BJ (cell line): ENCODE measurements at regions not wholly inside any gene's neighbourhood (a gene's known extent, or its start where the extent isn't known, plus 50 kb on each side); places are given as distances from the start of the nearest gene placed in this dataset.

ENCODE experiments used
- CTCF ChIA-PET: fragments of 350-600 bp; formaldehyde crosslinking; extraction: SDS; loops from one replicate; lab custom pipeline; 2021; ENCODE audit warnings: antibody characterized with exemption, inconsistent platforms; lab: Yijun Ruan, JAX
- POLR2A ChIA-PET: fragments of 300-600 bp; sonication (Branson Sonifier 250); formaldehyde crosslinking; extraction: SDS; loops from one replicate; lab custom pipeline; 2021; ENCODE audit warnings: antibody characterized with exemption; lab: Charles Lee
- DNase-seq: peaks from one replicate; pipeline ENCODE4 v3.0.0-alpha.2; 2011; ENCODE audit warnings: low read depth
- H3K27me3 ChIP-seq: 2 replicates; pipeline ENCODE4 v1.6.0; 2011; ENCODE audit warnings: low read length; ENCODE audit not compliant: control insufficient read depth, insufficient read depth
- H3K36me3 ChIP-seq: 2 replicates; pipeline ENCODE4 v1.5.1; 2011; ENCODE audit warnings: low read length; ENCODE audit not compliant: control insufficient read depth, insufficient read depth
- H3K4me3 ChIP-seq: 2 replicates; pipeline ENCODE4 v1.5.1; 2011; ENCODE audit warnings: low read depth, mild to moderate bottlenecking, control low read depth, low read length
- TF ChIP-seq, protein P1 (sequence below): IDR thresholded peaks from 2 replicates; pipeline ENCODE4 v1.5.1; 2011; ENCODE audit warnings: low read depth, mild to moderate bottlenecking, control low read depth, inconsistent platforms, low read length, moderate library complexity; ENCODE audit not compliant: insufficient read depth

DNA sequence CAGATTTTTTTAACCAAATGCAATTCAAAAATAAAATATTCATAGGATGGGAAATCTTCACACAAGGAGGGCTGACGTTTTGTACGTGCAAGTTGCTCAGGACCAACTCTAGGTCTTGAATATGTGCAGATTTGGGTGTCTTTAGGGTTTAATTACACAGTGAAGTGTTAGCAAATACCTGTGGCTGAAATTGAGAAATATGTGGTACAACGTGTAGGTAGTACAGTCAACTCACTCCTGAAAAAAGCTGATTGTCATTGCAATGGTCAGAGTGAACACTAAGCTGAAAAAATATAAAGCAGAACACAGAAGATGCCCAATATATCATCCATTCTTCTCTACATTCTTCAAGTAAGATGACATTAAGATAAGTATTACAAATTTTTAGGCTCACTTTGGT lies 314.3 kb downstream of the SLITRK1 start:
- ChIA-PET CTCF (no interaction called here), POLR2A (no interaction called here)
- no peak for DNase-seq
- TF ChIP-seq, protein P1, sequence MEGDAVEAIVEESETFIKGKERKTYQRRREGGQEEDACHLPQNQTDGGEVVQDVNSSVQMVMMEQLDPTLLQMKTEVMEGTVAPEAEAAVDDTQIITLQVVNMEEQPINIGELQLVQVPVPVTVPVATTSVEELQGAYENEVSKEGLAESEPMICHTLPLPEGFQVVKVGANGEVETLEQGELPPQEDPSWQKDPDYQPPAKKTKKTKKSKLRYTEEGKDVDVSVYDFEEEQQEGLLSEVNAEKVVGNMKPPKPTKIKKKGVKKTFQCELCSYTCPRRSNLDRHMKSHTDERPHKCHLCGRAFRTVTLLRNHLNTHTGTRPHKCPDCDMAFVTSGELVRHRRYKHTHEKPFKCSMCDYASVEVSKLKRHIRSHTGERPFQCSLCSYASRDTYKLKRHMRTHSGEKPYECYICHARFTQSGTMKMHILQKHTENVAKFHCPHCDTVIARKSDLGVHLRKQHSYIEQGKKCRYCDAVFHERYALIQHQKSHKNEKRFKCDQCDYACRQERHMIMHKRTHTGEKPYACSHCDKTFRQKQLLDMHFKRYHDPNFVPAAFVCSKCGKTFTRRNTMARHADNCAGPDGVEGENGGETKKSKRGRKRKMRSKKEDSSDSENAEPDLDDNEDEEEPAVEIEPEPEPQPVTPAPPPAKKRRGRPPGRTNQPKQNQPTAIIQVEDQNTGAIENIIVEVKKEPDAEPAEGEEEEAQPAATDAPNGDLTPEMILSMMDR, result no peak
- Histone ChIP-seq H3K27me3 (no peaks in the 10 kb centered on the region), H3K4me3 (no peak overlapping the region), H3K36me3 (no peaks in the 10 kb centered on the region)

DNA sequence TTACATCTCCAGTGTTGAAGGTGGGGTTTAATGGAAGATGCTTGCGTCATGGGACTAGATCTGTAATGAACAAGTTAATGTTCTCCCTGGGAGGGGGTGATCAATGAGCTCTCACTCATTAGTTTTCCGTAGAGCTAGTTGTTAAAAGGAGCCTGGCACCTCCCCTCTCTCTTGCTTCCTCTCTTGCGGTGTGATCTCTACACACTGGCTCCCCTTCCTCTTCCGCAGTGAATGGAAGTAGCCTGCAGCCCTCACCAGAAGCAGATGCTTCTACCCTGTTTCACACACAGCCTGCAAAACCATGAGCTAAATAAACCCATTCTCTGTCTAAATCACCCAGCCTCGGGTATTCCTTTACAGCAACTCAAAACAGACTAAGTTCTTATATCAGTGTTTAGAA lies 318.8 kb downstream of the SLITRK1 start:
- ChIA-PET CTCF (interaction anchor here (1.3 kb wide), 1 partner anchor 11 kb away, joined by 3 read pairs; no protein-coding TSS in a partner anchor), POLR2A (no interaction called here)
- no peak for DNase-seq
- no peaks in the 10 kb centered on the region for H3K36me3 ChIP-seq
- no peaks in the 10 kb centered on the region for H3K27me3 ChIP-seq
- TF ChIP-seq, protein P1, result no peak
- no peak overlapping the region for H3K4me3 ChIP-seq

DNA sequence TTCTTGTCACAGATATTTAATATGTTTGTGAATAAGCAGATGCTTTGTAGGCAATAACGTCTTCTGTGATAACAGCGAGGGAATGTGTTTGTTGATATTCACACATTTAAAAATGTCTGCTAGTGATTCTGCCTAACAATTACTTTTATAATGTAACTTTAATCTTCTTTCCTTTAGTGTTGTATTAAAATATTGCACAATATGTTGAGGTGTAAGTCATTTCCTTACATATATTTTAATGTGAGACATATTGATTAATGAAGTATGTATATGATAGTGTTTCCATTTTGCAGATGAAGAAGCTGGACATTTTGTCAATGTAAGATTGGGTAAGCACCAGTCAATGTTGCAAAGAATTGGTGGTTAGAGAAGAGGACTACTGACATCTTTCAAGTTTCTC lies 324.4 kb downstream of the SLITRK1 start:
- Histone ChIP-seq H3K4me3 (no peak overlapping the region), H3K36me3 (no peaks in the 10 kb centered on the region), H3K27me3 (no peaks in the 10 kb centered on the region)
- ChIA-PET CTCF (no interaction called here), POLR2A (no interaction called here)
- DNase-seq, result no peak
- TF ChIP-seq, protein P1, result no peak

DNA sequence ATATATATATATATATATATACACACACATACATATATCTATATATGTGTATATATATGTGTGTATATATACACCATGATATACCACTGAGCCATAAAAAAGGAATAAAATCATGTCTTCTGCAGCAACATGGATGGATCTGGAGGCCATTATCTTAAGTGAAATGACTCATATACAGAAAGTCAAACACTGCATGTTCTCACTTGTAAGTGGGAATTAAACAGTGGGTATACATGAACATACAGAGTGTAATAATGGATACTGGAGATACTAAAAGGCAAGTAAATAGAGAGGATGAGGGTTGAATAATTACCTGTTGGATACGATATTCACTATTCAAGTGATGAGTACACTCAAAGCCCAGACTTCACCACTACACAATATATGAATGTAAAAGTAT lies 332.6 kb downstream of the SLITRK1 start:
- CTCF ChIA-PET, result no interaction called here
- DNase-seq, result no peak
- TF ChIP-seq, protein P1, result no peak
- no peak overlapping the region for H3K4me3 ChIP-seq
- POLR2A ChIA-PET, result no interaction called here
- no peaks in the 10 kb centered on the region for H3K36me3 ChIP-seq
- H3K27me3 ChIP-seq, result no peaks in the 10 kb centered on the region

DNA sequence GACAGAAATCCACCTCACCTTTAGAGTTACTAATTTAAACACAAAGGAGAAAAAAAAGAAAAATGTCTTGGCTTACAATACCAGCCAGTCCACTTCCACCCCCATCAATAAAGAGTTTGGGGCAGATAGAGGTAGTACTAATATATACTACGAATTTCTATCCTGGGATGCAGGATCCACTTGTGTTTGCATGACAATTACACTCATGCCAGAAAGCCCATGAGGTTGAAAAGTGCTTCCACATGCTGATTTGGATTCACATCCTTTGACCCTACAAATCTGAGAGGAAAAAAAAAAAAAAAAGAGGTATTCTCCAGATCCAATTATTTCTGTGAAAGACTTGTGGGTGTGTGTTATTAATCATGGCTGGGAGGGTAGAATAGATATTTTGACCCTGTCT lies 335.2 kb downstream of the SLITRK1 start:
- ChIA-PET CTCF (no interaction called here), POLR2A (interaction anchor here (0.6 kb wide), 1 partner anchor 133 kb away, joined by 3 read pairs; no protein-coding TSS in a partner anchor)
- DNase-seq, result no peak
- no peaks in the 10 kb centered on the region for H3K27me3 ChIP-seq
- no peaks in the 10 kb centered on the region for H3K36me3 ChIP-seq
- no peak overlapping the region for H3K4me3 ChIP-seq
- TF ChIP-seq, protein P1, result no peak
